Loucy (cell line): ENCODE measurements at regions not wholly inside any gene's neighbourhood (a gene's known extent, or its start where the extent isn't known, plus 50 kb on each side); places are given as distances from the start of the nearest gene placed in this dataset.
"Not testable (repeated sequence)": the region's sequence is repeated elsewhere in the genome, so short reads cannot be mapped to it uniquely, and the experiment has no call there.

Source experiments
- EZH2phosphoT487 ChIP-seq: fragments of 200-600 bp; IDR thresholded peaks from 2 replicates; pipeline ENCODE4 v1.6.1; 2018; ENCODE audit warnings: antibody characterized with exemption, mild to moderate bottlenecking, moderate library complexity, borderline replicate concordance
- TF ChIP-seq, protein P1 (sequence below): fragments of 200-600 bp; sonication (generic); conservative IDR thresholded peaks from 2 replicates; pipeline ENCODE4 v1.5.1; 2014; ENCODE audit warnings: mild to moderate bottlenecking, antibody characterized with exemption, low read length

DNA sequence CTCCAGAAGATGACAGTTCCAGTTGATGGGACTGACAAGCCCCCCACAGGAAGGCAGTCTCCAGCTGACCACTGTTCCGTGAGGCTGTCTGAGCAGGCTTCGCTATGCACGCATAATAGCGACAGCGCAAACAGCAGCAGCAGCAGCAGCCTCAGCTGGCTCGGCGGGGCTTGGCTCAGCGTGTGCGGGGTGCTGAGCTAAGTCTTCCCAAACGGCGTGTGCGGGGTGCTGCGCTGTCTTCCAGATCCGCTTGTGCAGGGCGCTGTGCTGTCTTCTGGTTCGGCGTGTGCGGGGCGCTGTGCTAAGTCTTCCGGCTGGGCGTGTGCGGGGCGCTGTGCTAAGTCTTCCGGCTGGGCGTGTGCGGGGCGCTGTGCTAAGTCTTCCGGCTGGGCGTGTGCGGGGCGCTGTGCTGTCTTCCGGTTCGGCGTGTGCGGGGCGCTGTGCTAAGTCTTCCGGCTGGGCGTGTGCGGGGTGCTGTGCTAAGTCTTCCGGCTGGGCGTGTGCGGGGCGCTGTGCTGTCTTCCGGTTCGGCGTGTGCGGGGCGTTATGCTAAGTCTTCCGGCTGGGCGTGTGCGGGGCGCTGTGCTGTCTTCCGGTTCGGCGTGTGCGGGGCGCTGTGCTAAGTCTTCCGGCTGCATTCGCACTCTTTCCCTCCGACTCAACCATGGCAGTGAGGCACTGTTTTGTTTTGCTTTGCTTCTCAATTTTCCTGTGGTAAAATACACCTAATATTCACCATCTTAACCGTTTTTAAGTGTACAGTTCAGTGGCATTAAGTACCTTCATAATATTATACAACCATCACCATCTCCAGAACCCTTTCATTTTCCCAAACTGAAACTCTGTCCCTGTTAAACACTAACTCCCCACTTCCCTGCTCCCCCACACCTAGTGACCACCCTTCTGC lies 156.1 kb downstream of the BMP7 start:
- TF ChIP-seq, protein P1, sequence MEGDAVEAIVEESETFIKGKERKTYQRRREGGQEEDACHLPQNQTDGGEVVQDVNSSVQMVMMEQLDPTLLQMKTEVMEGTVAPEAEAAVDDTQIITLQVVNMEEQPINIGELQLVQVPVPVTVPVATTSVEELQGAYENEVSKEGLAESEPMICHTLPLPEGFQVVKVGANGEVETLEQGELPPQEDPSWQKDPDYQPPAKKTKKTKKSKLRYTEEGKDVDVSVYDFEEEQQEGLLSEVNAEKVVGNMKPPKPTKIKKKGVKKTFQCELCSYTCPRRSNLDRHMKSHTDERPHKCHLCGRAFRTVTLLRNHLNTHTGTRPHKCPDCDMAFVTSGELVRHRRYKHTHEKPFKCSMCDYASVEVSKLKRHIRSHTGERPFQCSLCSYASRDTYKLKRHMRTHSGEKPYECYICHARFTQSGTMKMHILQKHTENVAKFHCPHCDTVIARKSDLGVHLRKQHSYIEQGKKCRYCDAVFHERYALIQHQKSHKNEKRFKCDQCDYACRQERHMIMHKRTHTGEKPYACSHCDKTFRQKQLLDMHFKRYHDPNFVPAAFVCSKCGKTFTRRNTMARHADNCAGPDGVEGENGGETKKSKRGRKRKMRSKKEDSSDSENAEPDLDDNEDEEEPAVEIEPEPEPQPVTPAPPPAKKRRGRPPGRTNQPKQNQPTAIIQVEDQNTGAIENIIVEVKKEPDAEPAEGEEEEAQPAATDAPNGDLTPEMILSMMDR, result not testable (repeated sequence)
- not testable (repeated sequence) for TF ChIP-seq EZH2phosphoT487
